GM18951 (cell line): ENCODE measurements at regions not wholly inside any gene's neighbourhood (a gene's known extent, or its start where the extent isn't known, plus 50 kb on each side); places are given as distances from the start of the nearest gene placed in this dataset.

ENCODE experiments used
- POLR2A ChIP-seq: IDR thresholded peaks from 4 replicates; pipeline ENCODE4 v1.6.1; 2011; ENCODE audit warnings: mild to moderate bottlenecking; ENCODE audit not compliant: insufficient read length, insufficient read depth; ENCODE audit errors: extremely low read depth
- in situ Hi-C: fragments of 300-500 bp; cut with MboI; formaldehyde crosslinking; loops from one replicate; pipeline ENCODE4 v1.12.0; 2022; ENCODE audit warnings: low sequenced_read_pairs, mixed read lengths, inconsistent platforms; ENCODE audit not compliant: unreplicated experiment

GRCh38 chrX:727738-728621 lies 97.4 kb downstream of the SHOX start:
- no peak for TF ChIP-seq POLR2A
- in situ Hi-C loops, result no loop called here

DNA sequence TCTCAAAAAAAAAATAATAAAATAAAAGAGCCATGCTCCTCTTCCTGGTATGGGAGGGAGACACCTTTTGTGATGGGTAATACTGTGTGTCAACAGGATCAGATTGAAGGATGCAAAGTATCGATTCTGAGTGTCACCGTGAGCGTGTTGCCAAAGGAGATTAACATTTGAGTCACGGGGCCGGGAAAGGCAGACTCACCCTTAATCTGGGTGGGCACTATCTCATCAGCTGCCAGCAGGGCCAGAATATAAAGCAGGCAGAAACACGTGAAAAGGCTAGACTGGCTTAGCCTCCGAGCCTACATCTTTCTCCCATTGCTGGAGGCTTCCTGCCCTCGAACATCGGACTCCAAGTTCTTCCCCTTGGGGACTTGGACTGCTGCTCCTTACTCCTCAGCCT lies 95.4 kb downstream of the SHOX start:
- in situ Hi-C loops, result no loop called here

DNA sequence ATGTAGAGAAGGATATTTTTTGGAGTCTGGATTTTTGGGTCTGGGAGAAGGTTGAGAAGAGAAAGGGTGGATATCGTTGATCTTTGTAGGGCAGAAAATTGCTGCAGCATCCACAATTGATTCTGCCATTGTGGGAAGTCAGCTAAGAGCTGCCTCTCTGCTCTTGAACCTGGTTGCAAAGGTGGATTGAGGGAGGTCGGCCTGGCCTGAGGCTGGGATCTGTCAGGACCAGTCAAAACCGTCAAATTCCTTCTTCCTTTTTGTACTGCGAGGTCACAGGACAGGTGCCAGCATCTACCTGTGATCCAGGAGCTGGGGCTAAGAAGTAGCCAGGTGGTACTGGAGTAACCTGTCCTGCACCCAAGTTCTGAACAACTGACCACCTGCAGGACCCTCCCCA lies 93.7 kb downstream of the SHOX start:
- in situ Hi-C loops, result no loop called here
- TF ChIP-seq POLR2A, result no peak

More for the DNA sequence above, 95.4 kb downstream of the SHOX start:
- no peak for TF ChIP-seq POLR2A

DNA sequence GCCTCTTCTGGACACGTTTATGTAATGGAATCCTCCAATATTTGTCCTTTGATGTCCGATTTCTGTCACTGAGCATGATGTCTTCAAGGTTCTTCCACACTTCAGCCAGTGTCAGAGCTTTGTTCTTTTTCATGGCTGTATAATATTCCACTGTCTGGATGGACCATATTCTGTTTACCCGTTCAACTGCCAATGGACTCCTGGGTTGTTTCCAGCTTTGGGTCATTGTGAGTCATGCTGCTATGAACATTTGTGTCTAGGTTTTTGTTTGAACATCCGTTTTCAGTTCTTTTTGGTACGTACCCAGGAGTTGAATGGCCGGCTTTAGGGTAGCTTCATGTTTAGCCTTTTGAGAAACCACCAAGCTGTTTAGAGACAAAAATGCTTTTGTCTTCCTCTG lies 93.2 kb downstream of the SHOX start:
- in situ Hi-C loops, result no loop called here
- TF ChIP-seq POLR2A, result no peak

DNA sequence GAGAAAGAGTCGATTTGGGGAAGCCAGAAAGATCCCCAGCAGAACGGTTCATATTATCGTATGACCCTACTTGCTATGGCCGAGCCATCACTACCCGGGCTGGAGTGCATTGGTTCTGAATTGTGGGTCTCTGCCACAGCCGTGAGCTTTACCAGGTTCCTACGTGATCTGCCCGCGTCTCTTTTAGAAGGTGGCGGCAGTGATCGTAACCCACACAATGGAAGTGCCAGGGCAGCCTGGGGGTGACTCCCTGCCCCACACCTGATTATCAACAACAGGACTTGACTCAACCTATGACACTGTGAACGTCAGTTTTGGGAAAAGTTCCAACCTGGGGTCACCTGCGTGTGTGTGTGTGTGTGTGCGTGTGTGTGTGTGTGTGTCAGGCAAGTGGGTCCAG lies 90.8 kb downstream of the SHOX start:
- no peak for TF ChIP-seq POLR2A
- in situ Hi-C loops, result no loop called here

GRCh38 chrX:720825-721224 lies 90.2 kb downstream of the SHOX start:
- in situ Hi-C loops, result no loop called here
- no peak for TF ChIP-seq POLR2A

- TF ChIP-seq POLR2A, result no peak
- in situ Hi-C loops, result no loop called here
Measured at GRCh38 chrX:720250-720649, 89.7 kb downstream of the SHOX start.

DNA sequence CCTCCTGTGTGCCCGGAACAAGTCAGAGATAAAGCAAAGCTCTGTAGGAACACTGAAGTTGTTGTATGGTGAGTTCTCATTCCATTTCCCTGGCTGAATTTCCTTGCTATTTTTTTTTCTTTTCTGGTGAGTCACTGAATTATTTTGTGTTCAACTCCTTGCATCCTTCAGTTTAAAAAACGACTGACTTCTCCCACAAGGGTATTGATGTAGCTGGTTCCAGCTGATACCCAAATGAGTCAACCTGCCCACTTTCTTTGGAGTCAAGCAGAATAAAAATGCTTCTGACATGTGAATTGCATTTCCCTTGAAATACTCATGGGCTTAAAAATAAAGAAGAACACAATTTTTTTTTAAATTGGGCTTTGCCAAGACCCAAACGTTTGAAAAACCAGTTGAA lies 85.5 kb downstream of the SHOX start:
- no peak for TF ChIP-seq POLR2A
- in situ Hi-C loops, result no loop called here

- in situ Hi-C loops, result no loop called here
- no peak for TF ChIP-seq POLR2A
Measured at GRCh38 chrX:714131-714530, 83.5 kb downstream of the SHOX start.
